IMR-90 (cell line): ENCODE measurements at regions not wholly inside any gene's neighbourhood (a gene's known extent, or its start where the extent isn't known, plus 50 kb on each side); places are given as distances from the start of the nearest gene placed in this dataset.

Experiments
- ATAC-seq: fragments of 200-7000 bp; cut with Tn5 transposase; 2 replicates; pipeline ENCODE4 v1.9.1; 2020; ENCODE audit warnings: low read depth, mild to moderate bottlenecking, moderate library complexity
- BruUV-seq: library from RNA; stranded (reverse); fragments of 400-500 nt; replicated peaks from 2 replicates; lab custom pipeline; 2021; lab: Mats Ljungman, UMichigan
- CTCF ChIA-PET: fragments of 300-600 bp; formaldehyde crosslinking; extraction: SDS; loops from one replicate; lab custom pipeline; 2021; ENCODE audit warnings: antibody characterized with exemption; lab: Yijun Ruan, JAX
- POLR2A ChIA-PET: fragments of 300-600 bp; sonication (Branson Sonifier 250); formaldehyde crosslinking; loops from one replicate; lab custom pipeline; 2022; ENCODE audit warnings: antibody characterized with exemption; ENCODE audit not compliant: unreplicated experiment; lab: Charles Lee
- DNase-seq: peaks from one replicate; pipeline ENCODE4 v3.0.0; 2013
- H2AFZ ChIP-seq: replicated peaks from 2 replicates; pipeline ENCODE3; 2013; ENCODE audit warnings: low read length, mild to moderate bottlenecking; ENCODE audit not compliant: poor library complexity
- H2AK5ac ChIP-seq: 2 replicates; pipeline ENCODE4 v1.6.1; 2013; ENCODE audit warnings: low read depth, low read length, inconsistent platforms
- H2AK9ac ChIP-seq: replicated peaks from 2 replicates; pipeline ENCODE3; 2013; ENCODE audit warnings: mild to moderate bottlenecking, low read depth, low read length, moderate library complexity; ENCODE audit not compliant: poor library complexity
- H2BK120ac ChIP-seq: 2 replicates; pipeline ENCODE4 v1.6.1; 2013; ENCODE audit warnings: low read depth, low read length, inconsistent platforms
- H2BK15ac ChIP-seq: 3 replicates; pipeline ENCODE4 v1.6.1; 2013; ENCODE audit warnings: low read depth, low read length, inconsistent platforms
- H2BK20ac ChIP-seq: 2 replicates; pipeline ENCODE4 v1.6.1; 2013; ENCODE audit warnings: low read depth, mild to moderate bottlenecking, inconsistent platforms, low read length, moderate library complexity
- H2BK5ac ChIP-seq: 2 replicates; pipeline ENCODE4 v1.6.1; 2013; ENCODE audit warnings: mild to moderate bottlenecking, low read depth, low read length, inconsistent platforms; ENCODE audit not compliant: poor library complexity, severe bottlenecking
- H3K14ac ChIP-seq: replicated peaks from 2 replicates; pipeline ENCODE4 v1.6.1; 2013; ENCODE audit warnings: low read depth, low read length, inconsistent platforms
- H3K18ac ChIP-seq: 2 replicates; pipeline ENCODE4 v1.6.1; 2013; ENCODE audit warnings: low read depth, low read length, control low read depth
- H3K23ac ChIP-seq: 2 replicates; pipeline ENCODE4 v1.6.1; 2013; ENCODE audit warnings: low read depth, low read length, inconsistent platforms
- H3K27ac ChIP-seq: 2 replicates; pipeline ENCODE4 v1.5.1; 2013; ENCODE audit warnings: mild to moderate bottlenecking, control low read depth, low read length; ENCODE audit not compliant: insufficient read depth
- H3K27me3 ChIP-seq: 2 replicates; pipeline ENCODE4 v1.6.1; 2013; ENCODE audit warnings: low read length; ENCODE audit not compliant: control insufficient read depth, insufficient read depth
- H3K36me3 ChIP-seq: 2 replicates; pipeline ENCODE4 v1.6.1; 2013; ENCODE audit warnings: low read length, mixed read lengths; ENCODE audit not compliant: control insufficient read depth, insufficient read depth
- H3K4ac ChIP-seq: 2 replicates; pipeline ENCODE4 v1.6.1; 2013; ENCODE audit warnings: low read depth, low read length, inconsistent platforms
- H3K4me1 ChIP-seq: 2 replicates; pipeline ENCODE4 v1.6.1; 2013; ENCODE audit warnings: low read length, mixed read lengths; ENCODE audit not compliant: control insufficient read depth, insufficient read depth
- H3K4me2 ChIP-seq: 2 replicates; pipeline ENCODE4 v1.6.1; 2013; ENCODE audit warnings: low read depth, mild to moderate bottlenecking, control low read depth, low read length, moderate library complexity
- H3K4me3 ChIP-seq: 2 replicates; pipeline ENCODE4 v1.5.1; 2013; ENCODE audit warnings: low read depth, mild to moderate bottlenecking, control low read depth, low read length, moderate library complexity; ENCODE audit not compliant: insufficient read depth
- H3K56ac ChIP-seq: 2 replicates; pipeline ENCODE4 v1.6.1; 2013; ENCODE audit warnings: low read length, inconsistent platforms; ENCODE audit not compliant: insufficient read depth; ENCODE audit errors: extremely low read depth
- H3K79me1 ChIP-seq, 2 experiments: 2 replicates each; pipeline ENCODE4 v1.6.1; 2013; ENCODE audit warnings: low read length in 2 of 2, inconsistent platforms in 1 of 2, low read depth in 1 of 2
- H3K9ac ChIP-seq: 2 replicates; pipeline ENCODE4 v1.6.1; 2013; ENCODE audit warnings: low read depth, low read length, control low read depth
- H3K9me1 ChIP-seq: 2 replicates; pipeline ENCODE4 v1.6.1; 2013; ENCODE audit warnings: low read length, inconsistent platforms; ENCODE audit not compliant: insufficient read depth
- H3K9me3 ChIP-seq: 2 replicates; pipeline ENCODE4 v1.6.1; 2013; ENCODE audit warnings: low read length; ENCODE audit not compliant: control insufficient read depth, insufficient read depth
- H4K20me1 ChIP-seq: 2 replicates; pipeline ENCODE4 v1.6.1; 2013; ENCODE audit warnings: low read length, inconsistent platforms; ENCODE audit not compliant: insufficient read depth
- H4K5ac ChIP-seq: 2 replicates; pipeline ENCODE4 v1.6.1; 2013; ENCODE audit warnings: mild to moderate bottlenecking, low read depth, low read length, control low read depth
- H4K8ac ChIP-seq, 2 experiments: 2 replicates each; pipeline ENCODE4 v1.6.1; 2013; ENCODE audit warnings: low read depth in 2 of 2, low read length in 2 of 2, control low read depth in 1 of 2, inconsistent platforms in 1 of 2
- H4K91ac ChIP-seq: 2 replicates; pipeline ENCODE4 v1.6.1; 2013; ENCODE audit warnings: low read depth, low read length, inconsistent platforms; ENCODE audit not compliant: insufficient read depth
- BHLHE40 ChIP-seq: fragments of 150-350 bp; IDR thresholded peaks from 2 replicates; pipeline ENCODE4 v1.6.1; 2016; ENCODE audit warnings: mild to moderate bottlenecking, low read depth, low read length
- CEBPB ChIP-seq: IDR thresholded peaks from 2 replicates; pipeline ENCODE4 v1.6.1; 2012; ENCODE audit warnings: low read depth, low read length, improper control_type of control experiment
- CHD1 ChIP-seq: IDR thresholded peaks from 2 replicates; pipeline ENCODE4 v1.6.1; 2012; ENCODE audit warnings: low read depth, low read length, improper control_type of control experiment
- FOS ChIP-seq: fragments of 150-350 bp; IDR thresholded peaks from 2 replicates; pipeline ENCODE4 v1.6.1; 2016; ENCODE audit warnings: low read depth, low read length
- MAFK ChIP-seq: IDR thresholded peaks from 2 replicates; pipeline ENCODE4 v1.6.1; 2012; ENCODE audit warnings: low read depth, low read length, improper control_type of control experiment
- MAZ ChIP-seq: IDR thresholded peaks from 2 replicates; pipeline ENCODE4 v1.6.1; 2012; ENCODE audit warnings: low read depth, mild to moderate bottlenecking, low read length, improper control_type of control experiment, moderate library complexity, borderline replicate concordance
- MXI1 ChIP-seq: IDR thresholded peaks from 2 replicates; pipeline ENCODE4 v1.6.1; 2012; ENCODE audit warnings: low read depth, mild to moderate bottlenecking, low read length, moderate library complexity, borderline replicate concordance
- NFE2L2 ChIP-seq: fragments of 150-350 bp; IDR thresholded peaks from 2 replicates; pipeline ENCODE4 v1.6.1; 2016; ENCODE audit warnings: low read depth, mild to moderate bottlenecking, low read length
- POLR2A ChIP-seq: IDR thresholded peaks from 2 replicates; pipeline ENCODE4 v1.6.1; 2012; ENCODE audit warnings: mild to moderate bottlenecking, low read depth, low read length
- RAD21 ChIP-seq: IDR thresholded peaks from 2 replicates; pipeline ENCODE4 v1.6.1; 2012; ENCODE audit warnings: low read length, improper control_type of control experiment
- RCOR1 ChIP-seq: IDR thresholded peaks from 2 replicates; pipeline ENCODE4 v1.6.1; 2012; ENCODE audit warnings: mild to moderate bottlenecking, low read length, improper control_type of control experiment; ENCODE audit not compliant: insufficient replicate concordance
- RFX5 ChIP-seq: IDR thresholded peaks from 2 replicates; pipeline ENCODE4 v1.8.0; 2012; ENCODE audit warnings: low read depth, mild to moderate bottlenecking, low read length, moderate library complexity
- SMC3 ChIP-seq: fragments of 150-350 bp; IDR thresholded peaks from 2 replicates; pipeline ENCODE4 v1.6.1; 2016; ENCODE audit warnings: low read depth, mild to moderate bottlenecking, antibody characterized with exemption, low read length, moderate library complexity
- WGBS, 2 experiments: methylation state at CpG; one replicate each; pipeline versions ENCODE4 v1.1.5 to v1.1.7; 2013; ENCODE audit warnings: missing lambda C conversion rate in 2 of 2; ENCODE audit not compliant: insufficient read length in 1 of 2; ENCODE audit errors: extremely low coverage in 2 of 2; 5-methylcytosine and 5-hydroxymethylcytosine counted together
- dilution Hi-C: fragments of 300-500 bp; cut with HindIII; formaldehyde crosslinking; loops from one replicate; pipeline ENCODE4 v1.14.3; 2018; ENCODE audit warnings: low sequenced_read_pairs; ENCODE audit not compliant: unreplicated experiment
- in situ Hi-C: fragments of 300-500 bp; cut with MboI; formaldehyde crosslinking; loops from 3 replicates; pipeline ENCODE4 v1.14.3; 2019; ENCODE audit warnings: low sequenced_read_pairs, inconsistent platforms, mixed read lengths
- intact Hi-C: fragments of 100-400 bp; cut with micrococcal nuclease; formaldehyde crosslinking; loops from 2 replicates; pipeline ENCODE4 v1.10.0; 2022
- TF ChIP-seq, protein P1 (sequence below): fragments of 150-350 bp; IDR thresholded peaks from 2 replicates; pipeline ENCODE4 v1.6.1; 2016; ENCODE audit warnings: low read depth, mild to moderate bottlenecking, low read length, moderate library complexity, borderline replicate concordance
- TF ChIP-seq, protein P2 (sequence below): fragments of 150-350 bp; IDR thresholded peaks from 2 replicates; pipeline ENCODE4 v1.6.1; 2017; ENCODE audit warnings: mild to moderate bottlenecking, antibody characterized with exemption, low read length, low read depth
- TF ChIP-seq, protein P3 (sequence below): conservative IDR thresholded peaks from 2 replicates; pipeline ENCODE4 v1.5.1; 2012; ENCODE audit warnings: mild to moderate bottlenecking, low read depth, low read length, improper control_type of control experiment

- ChIA-PET CTCF (no interaction called here), POLR2A (no interaction called here)
- Histone ChIP-seq H3K36me3 (no peaks in the 10 kb centered on the region), H3K4ac (no peak overlapping the region), H2BK120ac (no peak overlapping the region), H3K14ac (no peak overlapping the region), H2BK20ac (no peak overlapping the region), H2AK9ac (no peak overlapping the region), H3K79me1 (no peaks in the 10 kb centered on the region), H4K5ac (no peak overlapping the region), H2AK5ac (no peak overlapping the region), H3K18ac (no peak overlapping the region), H4K8ac (no peak overlapping the region), H3K23ac (no peak overlapping the region), H3K4me2 (no peak overlapping the region), H3K4me3 (no peak overlapping the region), H2AFZ (no peak overlapping the region), H2BK15ac (no peak overlapping the region), H3K9me3 (no peaks in the 10 kb centered on the region), H3K27me3 (no peaks in the 10 kb centered on the region), H3K56ac (no peak overlapping the region), H4K91ac (no peak overlapping the region), H3K27ac (no peak overlapping the region), H2BK5ac (no peak overlapping the region), H4K20me1 (no peaks in the 10 kb centered on the region), H3K4me1 (no peaks in the 10 kb centered on the region), H3K9me1 (no peaks in the 10 kb centered on the region), H3K9ac (no peak overlapping the region)
- TF ChIP-seq, protein P1, sequence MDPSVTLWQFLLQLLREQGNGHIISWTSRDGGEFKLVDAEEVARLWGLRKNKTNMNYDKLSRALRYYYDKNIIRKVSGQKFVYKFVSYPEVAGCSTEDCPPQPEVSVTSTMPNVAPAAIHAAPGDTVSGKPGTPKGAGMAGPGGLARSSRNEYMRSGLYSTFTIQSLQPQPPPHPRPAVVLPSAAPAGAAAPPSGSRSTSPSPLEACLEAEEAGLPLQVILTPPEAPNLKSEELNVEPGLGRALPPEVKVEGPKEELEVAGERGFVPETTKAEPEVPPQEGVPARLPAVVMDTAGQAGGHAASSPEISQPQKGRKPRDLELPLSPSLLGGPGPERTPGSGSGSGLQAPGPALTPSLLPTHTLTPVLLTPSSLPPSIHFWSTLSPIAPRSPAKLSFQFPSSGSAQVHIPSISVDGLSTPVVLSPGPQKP, result no peak
- no peak for TF ChIP-seq RAD21
- TF ChIP-seq, protein P2, sequence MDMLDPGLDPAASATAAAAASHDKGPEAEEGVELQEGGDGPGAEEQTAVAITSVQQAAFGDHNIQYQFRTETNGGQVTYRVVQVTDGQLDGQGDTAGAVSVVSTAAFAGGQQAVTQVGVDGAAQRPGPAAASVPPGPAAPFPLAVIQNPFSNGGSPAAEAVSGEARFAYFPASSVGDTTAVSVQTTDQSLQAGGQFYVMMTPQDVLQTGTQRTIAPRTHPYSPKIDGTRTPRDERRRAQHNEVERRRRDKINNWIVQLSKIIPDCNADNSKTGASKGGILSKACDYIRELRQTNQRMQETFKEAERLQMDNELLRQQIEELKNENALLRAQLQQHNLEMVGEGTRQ, result no peak
- TF ChIP-seq BHLHE40, result no peak
- TF ChIP-seq NFE2L2, result no peak
- TF ChIP-seq POLR2A, result no peak
- TF ChIP-seq MAZ, result no peak
- TF ChIP-seq, protein P3, sequence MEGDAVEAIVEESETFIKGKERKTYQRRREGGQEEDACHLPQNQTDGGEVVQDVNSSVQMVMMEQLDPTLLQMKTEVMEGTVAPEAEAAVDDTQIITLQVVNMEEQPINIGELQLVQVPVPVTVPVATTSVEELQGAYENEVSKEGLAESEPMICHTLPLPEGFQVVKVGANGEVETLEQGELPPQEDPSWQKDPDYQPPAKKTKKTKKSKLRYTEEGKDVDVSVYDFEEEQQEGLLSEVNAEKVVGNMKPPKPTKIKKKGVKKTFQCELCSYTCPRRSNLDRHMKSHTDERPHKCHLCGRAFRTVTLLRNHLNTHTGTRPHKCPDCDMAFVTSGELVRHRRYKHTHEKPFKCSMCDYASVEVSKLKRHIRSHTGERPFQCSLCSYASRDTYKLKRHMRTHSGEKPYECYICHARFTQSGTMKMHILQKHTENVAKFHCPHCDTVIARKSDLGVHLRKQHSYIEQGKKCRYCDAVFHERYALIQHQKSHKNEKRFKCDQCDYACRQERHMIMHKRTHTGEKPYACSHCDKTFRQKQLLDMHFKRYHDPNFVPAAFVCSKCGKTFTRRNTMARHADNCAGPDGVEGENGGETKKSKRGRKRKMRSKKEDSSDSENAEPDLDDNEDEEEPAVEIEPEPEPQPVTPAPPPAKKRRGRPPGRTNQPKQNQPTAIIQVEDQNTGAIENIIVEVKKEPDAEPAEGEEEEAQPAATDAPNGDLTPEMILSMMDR, result no peak
- no peak for TF ChIP-seq CHD1
- TF ChIP-seq SMC3, result no peak
- no peak for TF ChIP-seq FOS
- no peak for TF ChIP-seq RFX5
- no peak for TF ChIP-seq MAFK
- TF ChIP-seq CEBPB, result no peak
- no peak for TF ChIP-seq RCOR1
- TF ChIP-seq MXI1, result no peak
- in situ Hi-C loops, result no loop called here
- ATAC-seq (no peak), DNase-seq (no peak)
- intact Hi-C loops, result loop anchor here (10.0 kb wide), 1 partner anchor 895 kb away; no protein-coding TSS in a partner anchor
- dilution Hi-C loops, result no loop called here
- no TSS peak for BruUV-seq
- no CpG with 5 or more reads among the region's 2 CpGs for WGBS, 2 experiments
These were observed 494.5 kb upstream of the PKN2 start for GRCh38 chr1:88189525-88189924.
